ENCODE measurements at regions not wholly inside any gene's neighbourhood (a gene's known extent, or its start where the extent isn't known, plus 50 kb on each side); places are given as distances from the start of the nearest gene placed in this dataset.

DNA sequence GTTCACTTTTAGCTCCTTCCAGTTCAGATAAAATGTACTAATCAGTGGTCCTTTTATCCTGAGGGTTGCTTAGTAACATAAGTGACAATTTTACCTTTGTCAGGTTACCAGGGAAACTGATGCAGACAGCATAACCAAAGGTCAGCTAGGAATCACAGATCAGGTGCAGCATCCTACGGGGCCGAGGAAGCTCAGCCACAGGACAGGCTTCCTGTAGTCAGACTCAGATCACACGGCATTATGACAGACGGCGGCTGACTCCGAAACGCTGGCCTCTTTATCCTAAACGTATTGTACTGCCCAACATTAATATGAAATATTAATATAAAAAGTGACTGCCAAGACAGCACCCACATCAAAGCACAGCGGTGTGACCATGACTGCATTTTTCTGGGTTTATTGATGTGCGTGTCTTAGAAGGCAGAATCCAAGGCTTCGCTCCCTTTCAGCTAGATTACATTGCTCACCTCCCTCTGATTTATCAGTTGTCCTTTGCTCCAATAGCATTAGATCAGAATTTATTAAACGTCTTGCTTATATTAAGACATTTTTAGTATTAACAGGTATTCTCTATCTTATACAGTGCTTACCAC lies 444.5 kb downstream of the CMPK2 start:
- intact Hi-C loops (cut with micrococcal nuclease) = no loop called here

DNA sequence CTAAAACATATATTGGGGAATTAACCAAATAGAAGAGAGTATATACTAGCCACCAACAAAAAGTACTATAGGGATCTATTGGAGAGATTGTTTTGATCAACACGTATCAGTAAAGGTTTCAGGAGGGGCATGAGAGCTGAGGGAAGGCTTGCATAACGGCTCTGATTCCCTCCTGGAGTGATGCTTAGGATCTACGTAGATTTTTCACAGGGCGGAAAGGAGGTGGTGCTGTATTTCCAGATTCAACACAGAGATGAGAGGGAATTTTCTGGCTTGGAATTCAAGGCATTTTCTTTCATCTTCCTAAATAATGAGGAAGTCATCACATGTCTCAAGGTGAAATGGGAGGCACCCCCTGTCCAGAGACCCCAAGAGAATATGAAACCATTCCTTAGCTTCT lies 443.8 kb downstream of the CMPK2 start:
- no peak overlapping the region for H3K27ac Mint-ChIP-seq
- no peaks in the 10 kb centered on the region for H3K27me3 Mint-ChIP-seq (ENCODE audit: low read depth)

More for the DNA sequence above, 444.5 kb downstream of the CMPK2 start:
- no peak overlapping the region for H3K27ac Mint-ChIP-seq
- no peaks in the 10 kb centered on the region for H3K9me3 Mint-ChIP-seq
- no peaks in the 10 kb centered on the region for H3K4me1 Mint-ChIP-seq (ENCODE audit: low read depth)
- H3K36me3 Mint-ChIP-seq (ENCODE audit: low read depth) = no peaks in the 10 kb centered on the region
- DNase-seq (ENCODE audit: low spot score) = no peak
- H3K27me3 Mint-ChIP-seq (ENCODE audit: low read depth) = no peaks in the 10 kb centered on the region
- H3K4me3 Mint-ChIP-seq (ENCODE audit: low read depth) = no peak overlapping the region

DNA sequence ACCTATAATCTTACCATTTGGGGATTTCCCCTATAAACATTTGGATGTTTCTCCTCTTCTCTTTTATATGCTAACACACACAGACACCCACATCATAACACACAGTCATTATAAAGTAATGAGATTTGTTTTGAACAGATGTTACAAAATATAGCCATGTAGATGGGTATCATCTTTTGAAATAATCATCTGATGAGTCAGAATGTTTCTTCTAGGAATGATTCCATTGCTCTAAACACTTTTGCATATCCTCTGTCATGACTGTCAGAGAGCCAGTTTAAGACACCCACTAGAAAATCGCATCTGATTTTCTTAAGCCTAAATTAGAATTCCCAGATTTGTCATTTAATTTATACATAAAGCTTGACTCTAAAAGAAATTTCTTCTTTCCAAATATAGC lies 442.6 kb downstream of the CMPK2 start:
- no peaks in the 10 kb centered on the region for H3K9me3 Mint-ChIP-seq
- no peak overlapping the region for H3K4me3 Mint-ChIP-seq (ENCODE audit: low read depth)
- H3K4me1 Mint-ChIP-seq (ENCODE audit: low read depth) = no peaks in the 10 kb centered on the region
- no peak overlapping the region for H3K27ac Mint-ChIP-seq
- no peak for DNase-seq (ENCODE audit: low spot score)
- intact Hi-C loops (cut with micrococcal nuclease) = no loop called here
- H3K36me3 Mint-ChIP-seq (ENCODE audit: low read depth) = no peaks in the 10 kb centered on the region
- H3K27me3 Mint-ChIP-seq (ENCODE audit: low read depth) = no peaks in the 10 kb centered on the region

More for the DNA sequence above, 443.8 kb downstream of the CMPK2 start:
- no peak overlapping the region for H3K4me3 Mint-ChIP-seq (ENCODE audit: low read depth)
- no peaks in the 10 kb centered on the region for H3K9me3 Mint-ChIP-seq
- no peaks in the 10 kb centered on the region for H3K36me3 Mint-ChIP-seq (ENCODE audit: low read depth)
- intact Hi-C loops (cut with micrococcal nuclease) = no loop called here
- no peak for DNase-seq (ENCODE audit: low spot score)
- H3K4me1 Mint-ChIP-seq (ENCODE audit: low read depth) = no peaks in the 10 kb centered on the region

DNA sequence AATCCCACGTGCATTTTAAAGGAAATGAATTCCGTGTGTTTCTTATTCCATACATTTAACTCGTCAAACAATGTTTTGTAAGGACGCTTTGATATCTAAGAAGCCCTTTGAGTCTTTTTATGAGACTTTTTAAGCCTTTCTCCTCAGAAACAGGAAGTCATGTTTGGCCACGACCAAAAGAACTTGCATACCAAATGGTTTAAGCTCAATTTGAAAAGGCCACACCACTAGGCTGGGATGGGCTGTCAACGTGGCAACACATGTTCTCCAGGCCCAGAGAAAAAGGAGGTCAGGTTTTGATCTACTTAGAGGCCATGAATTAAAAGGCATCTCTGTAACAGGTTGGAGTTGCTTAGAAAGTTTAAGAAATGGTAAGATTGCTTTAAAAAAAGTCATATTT lies 441.8 kb downstream of the CMPK2 start:
- DNase-seq (ENCODE audit: low spot score) = no peak
- H3K4me3 Mint-ChIP-seq (ENCODE audit: low read depth) = no peak overlapping the region
- no peak overlapping the region for H3K27ac Mint-ChIP-seq
- intact Hi-C loops (cut with micrococcal nuclease) = no loop called here
- H3K27me3 Mint-ChIP-seq (ENCODE audit: low read depth) = no peaks in the 10 kb centered on the region
- no peaks in the 10 kb centered on the region for H3K9me3 Mint-ChIP-seq
- no peaks in the 10 kb centered on the region for H3K4me1 Mint-ChIP-seq (ENCODE audit: low read depth)
- H3K36me3 Mint-ChIP-seq (ENCODE audit: low read depth) = no peaks in the 10 kb centered on the region

DNA sequence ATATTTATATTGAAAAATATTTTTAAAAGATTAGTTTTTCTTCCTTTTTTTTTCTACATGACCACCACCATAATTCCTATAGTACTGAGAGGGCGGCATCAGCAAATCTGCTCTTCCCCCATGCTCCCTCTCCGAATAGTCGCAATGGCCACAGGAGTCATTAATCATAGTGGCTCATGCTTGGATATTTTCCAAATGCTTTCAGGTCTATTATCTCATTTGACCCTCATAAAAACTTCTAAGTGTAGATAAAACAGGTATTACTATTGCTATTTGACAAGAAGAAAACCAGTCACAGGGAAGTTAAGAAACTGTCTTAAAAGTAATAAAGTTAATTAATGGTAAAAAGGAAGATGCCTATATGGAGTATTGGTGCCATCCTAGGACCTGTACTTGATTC lies 440.7 kb downstream of the CMPK2 start:
- Mint-ChIP-seq H3K27me3 (ENCODE audit: low read depth) (no peaks in the 10 kb centered on the region), H3K27ac (no peak overlapping the region), H3K4me1 (ENCODE audit: low read depth) (no peaks in the 10 kb centered on the region), H3K9me3 (no peaks in the 10 kb centered on the region), H3K4me3 (ENCODE audit: low read depth) (no peak overlapping the region), H3K36me3 (ENCODE audit: low read depth) (no peaks in the 10 kb centered on the region)
- intact Hi-C loops (cut with micrococcal nuclease) = no loop called here
- no peak for DNase-seq (ENCODE audit: low spot score)

DNA sequence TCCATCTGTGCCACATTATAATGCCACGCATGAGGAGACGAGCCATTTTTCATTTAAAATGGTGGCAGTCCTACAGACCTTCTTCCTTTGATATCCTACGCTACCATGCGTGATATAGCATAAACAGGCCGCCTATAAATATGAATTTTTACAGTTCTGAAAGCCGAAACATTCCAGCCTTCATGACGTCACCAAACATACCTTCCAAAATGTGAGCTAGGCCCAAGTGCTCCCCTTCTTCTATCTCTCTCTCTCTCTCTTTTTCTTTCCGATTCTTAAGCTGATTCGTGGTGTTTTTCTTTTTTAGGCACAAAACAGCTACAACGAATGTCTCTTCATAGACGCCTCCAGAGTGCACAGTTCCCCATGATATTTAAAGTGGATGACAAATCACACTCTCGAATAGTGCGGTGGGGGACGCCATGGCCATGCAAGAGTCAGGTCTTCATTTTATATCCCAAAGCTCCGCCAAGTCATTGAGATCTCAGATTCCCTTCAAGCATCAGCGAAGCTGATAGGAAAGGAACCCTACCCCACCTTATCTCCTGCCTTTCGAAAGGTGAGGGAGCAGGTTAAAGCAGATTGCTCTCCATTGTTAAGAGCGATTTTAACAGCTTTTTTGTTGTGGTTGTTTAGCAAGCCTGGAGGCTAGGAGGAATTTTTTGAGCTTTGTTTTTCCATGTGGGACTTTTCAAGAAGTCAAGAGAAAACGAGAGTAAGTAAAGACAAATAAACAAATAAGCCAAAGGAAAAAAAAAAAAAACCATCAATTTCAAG lies 436.3 kb downstream of the CMPK2 start:
- Mint-ChIP-seq H3K27me3 (ENCODE audit: low read depth) (no peaks in the 10 kb centered on the region), H3K4me1 (ENCODE audit: low read depth) (no peaks in the 10 kb centered on the region), H3K9me3 (peaks cover 3% of the 10 kb centered on the region), H3K27ac (no peak overlapping the region), H3K4me3 (ENCODE audit: low read depth) (no peak overlapping the region), H3K36me3 (ENCODE audit: low read depth) (no peaks in the 10 kb centered on the region)
- no peak for DNase-seq (ENCODE audit: low spot score)
- intact Hi-C loops (cut with micrococcal nuclease) = no loop called here

DNA sequence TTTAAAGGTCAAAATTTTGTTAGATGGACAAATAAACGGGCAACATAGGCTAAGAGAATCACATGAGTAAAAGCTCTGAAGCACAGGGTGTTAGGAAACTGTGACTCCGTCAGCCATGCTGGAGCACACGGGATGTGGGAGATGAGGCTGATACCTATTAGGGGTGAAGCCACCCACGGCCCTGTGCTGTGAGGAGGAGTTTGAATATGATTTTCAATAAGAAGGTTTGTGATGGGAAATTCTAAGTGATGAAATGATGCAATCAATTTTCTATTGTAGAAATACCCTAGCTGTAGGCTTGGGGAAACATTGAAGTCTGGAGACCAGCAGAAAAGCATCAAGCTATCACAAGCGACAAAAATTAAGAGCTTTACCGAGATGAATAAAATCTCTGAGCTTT lies 431.3 kb downstream of the CMPK2 start:
- no peaks in the 10 kb centered on the region for H3K4me1 Mint-ChIP-seq (ENCODE audit: low read depth)
- no peaks in the 10 kb centered on the region for H3K27me3 Mint-ChIP-seq (ENCODE audit: low read depth)
- peaks cover 3% of the 10 kb centered on the region for H3K9me3 Mint-ChIP-seq
- no peaks in the 10 kb centered on the region for H3K36me3 Mint-ChIP-seq (ENCODE audit: low read depth)
- no peak overlapping the region for H3K4me3 Mint-ChIP-seq (ENCODE audit: low read depth)
- DNase-seq (ENCODE audit: low spot score) = no peak
- H3K27ac Mint-ChIP-seq = no peak overlapping the region
- intact Hi-C loops (cut with micrococcal nuclease) = no loop called here

DNA sequence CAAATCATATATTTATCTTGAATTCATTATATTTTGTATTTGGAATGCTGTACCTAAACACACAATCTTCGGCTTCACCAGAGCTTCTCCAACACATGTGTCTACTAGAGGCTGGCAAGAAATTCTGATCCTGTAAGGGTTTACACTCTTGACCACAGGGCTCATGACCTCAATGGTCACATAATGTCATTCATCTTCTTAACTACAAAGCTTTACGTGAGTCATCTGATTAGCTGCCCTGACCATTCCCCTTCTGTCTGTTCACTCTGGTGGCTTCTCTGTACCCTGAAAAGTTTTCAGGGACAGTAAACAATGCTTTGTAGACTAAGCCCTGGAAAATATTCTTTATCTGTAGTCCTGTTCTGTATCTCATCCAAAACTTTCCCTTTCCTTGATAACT lies 423.9 kb downstream of the CMPK2 start:
- Mint-ChIP-seq H3K9me3 (no peaks in the 10 kb centered on the region), H3K27me3 (ENCODE audit: low read depth) (no peaks in the 10 kb centered on the region), H3K27ac (no peak overlapping the region), H3K36me3 (ENCODE audit: low read depth) (no peaks in the 10 kb centered on the region), H3K4me1 (ENCODE audit: low read depth) (no peaks in the 10 kb centered on the region), H3K4me3 (ENCODE audit: low read depth) (no peak overlapping the region)
- intact Hi-C loops (cut with micrococcal nuclease) = no loop called here
- no peak for DNase-seq (ENCODE audit: low spot score)

DNA sequence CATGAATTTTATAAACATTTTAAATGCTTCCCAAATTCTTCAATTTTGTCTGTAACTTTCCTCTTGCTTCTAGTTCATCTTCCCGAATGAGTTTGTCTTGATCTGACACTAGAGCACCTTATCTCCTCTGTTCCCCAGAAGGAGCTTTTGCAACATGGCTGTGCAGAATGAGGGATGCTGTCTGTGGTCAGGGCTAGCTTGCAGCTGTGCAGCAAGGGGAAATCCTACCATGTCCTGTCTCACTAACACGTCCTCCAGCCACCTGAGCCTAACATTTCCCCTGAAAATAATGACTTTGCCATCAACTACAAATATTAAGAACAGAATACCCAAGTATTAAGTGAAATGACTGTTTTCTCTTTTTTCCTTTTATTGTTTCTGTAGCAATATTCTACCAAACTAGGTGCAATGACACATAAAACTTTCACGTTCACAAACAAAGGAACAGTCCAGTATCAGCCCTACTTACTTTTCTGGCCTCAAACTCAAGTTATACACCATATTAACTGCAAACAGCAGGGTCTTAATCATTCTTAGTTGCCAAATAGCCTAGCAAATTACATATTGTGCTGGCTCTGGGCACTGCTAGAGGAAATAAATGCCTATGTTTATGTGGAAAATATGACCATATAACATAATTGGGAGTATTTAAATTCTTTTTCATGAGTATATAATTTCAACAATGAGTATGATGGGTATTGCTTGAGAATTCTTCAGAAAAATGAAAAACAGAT lies 423.3 kb downstream of the CMPK2 start:
- intact Hi-C loops (cut with micrococcal nuclease) = no loop called here
- Mint-ChIP-seq H3K27ac (no peak overlapping the region), H3K4me3 (ENCODE audit: low read depth) (no peak overlapping the region), H3K36me3 (ENCODE audit: low read depth) (no peaks in the 10 kb centered on the region), H3K9me3 (no peaks in the 10 kb centered on the region), H3K27me3 (ENCODE audit: low read depth) (no peaks in the 10 kb centered on the region), H3K4me1 (ENCODE audit: low read depth) (no peaks in the 10 kb centered on the region)
- DNase-seq (ENCODE audit: low spot score) = no peak

DNA sequence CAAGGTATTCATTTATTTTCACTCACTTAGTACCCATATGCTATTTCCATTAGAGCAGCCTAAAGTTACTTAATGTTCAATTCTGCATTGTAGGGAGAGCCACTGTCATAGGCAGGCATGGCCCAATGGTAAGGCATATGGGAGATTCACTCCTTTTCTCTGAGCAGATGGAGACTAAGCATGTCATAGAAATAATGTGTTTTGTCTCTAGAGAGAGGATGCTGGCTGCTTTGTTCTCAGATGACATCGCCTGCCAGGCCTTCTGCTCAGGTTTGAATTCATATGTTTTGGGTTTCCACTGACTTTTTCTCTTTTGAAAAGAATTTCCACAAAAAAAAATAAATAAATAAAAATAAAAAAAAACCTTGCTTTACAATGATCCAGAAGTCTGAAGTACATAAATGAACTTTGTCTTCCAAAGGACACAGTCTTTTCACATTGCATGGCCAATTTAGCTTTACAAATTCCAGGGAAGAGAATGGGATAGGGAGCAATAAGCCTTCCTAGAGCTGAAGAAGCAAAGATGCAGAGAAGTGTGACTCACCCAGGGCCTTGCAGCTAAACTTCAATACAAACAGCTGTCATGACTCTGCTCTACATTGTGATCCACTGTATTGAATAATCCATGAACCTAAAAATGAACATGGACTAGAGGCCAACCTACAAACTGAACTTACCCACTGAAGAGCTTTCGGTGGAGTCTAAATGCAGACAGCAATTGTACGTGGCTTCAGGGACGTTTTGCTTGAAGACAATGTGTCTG lies 422.5 kb downstream of the CMPK2 start:
- H3K36me3 Mint-ChIP-seq (ENCODE audit: low read depth) = no peaks in the 10 kb centered on the region
- no peak for DNase-seq (ENCODE audit: low spot score)
- no peak overlapping the region for H3K4me3 Mint-ChIP-seq (ENCODE audit: low read depth)
- H3K4me1 Mint-ChIP-seq (ENCODE audit: low read depth) = no peaks in the 10 kb centered on the region
- intact Hi-C loops (cut with micrococcal nuclease) = no loop called here
- no peaks in the 10 kb centered on the region for H3K27me3 Mint-ChIP-seq (ENCODE audit: low read depth)
- H3K27ac Mint-ChIP-seq = no peak overlapping the region
- H3K9me3 Mint-ChIP-seq = no peaks in the 10 kb centered on the region

DNA sequence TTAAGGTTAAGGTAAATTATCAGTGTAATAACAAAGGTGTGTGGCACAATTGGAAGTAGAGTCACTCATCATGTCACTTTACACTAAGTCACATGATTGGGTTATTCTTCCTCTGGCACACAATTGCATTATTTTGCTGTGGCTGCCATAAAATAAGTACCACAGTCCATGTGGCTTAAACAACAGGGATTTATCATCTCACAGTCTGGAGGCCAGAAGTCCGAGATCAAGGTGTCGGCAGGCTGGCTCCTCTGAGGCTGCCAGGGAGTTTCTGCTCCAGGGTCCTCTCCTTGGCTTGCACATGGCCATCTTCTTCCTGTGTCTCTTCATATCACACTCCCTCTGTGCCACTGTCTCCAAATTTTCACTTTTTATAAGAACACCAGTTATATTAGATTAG lies 421.2 kb downstream of the CMPK2 start:
- Mint-ChIP-seq H3K27ac (no peak overlapping the region), H3K4me1 (ENCODE audit: low read depth) (no peaks in the 10 kb centered on the region), H3K4me3 (ENCODE audit: low read depth) (no peak overlapping the region), H3K27me3 (ENCODE audit: low read depth) (no peaks in the 10 kb centered on the region), H3K9me3 (no peaks in the 10 kb centered on the region), H3K36me3 (ENCODE audit: low read depth) (no peaks in the 10 kb centered on the region)
- no peak for DNase-seq (ENCODE audit: low spot score)
- intact Hi-C loops (cut with micrococcal nuclease) = no loop called here

DNA sequence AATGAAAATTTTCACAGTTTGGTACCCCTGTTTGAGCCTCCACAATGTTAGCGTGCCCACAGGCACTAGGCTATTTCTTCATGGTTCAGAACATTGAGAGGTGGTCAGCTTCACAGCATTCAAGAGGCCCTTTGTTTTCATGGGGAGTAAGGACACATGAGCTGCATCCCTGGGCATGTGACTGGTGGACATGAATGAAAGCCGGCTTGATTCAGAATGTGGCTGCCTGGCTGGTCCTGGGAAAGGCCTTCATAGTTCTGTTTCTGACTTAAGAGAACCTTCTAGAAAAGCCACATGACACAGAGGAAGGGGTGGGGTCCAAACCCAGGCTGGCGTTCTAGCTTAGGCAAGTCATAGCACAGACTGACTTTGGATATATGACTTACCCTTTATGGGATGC lies 420.6 kb downstream of the CMPK2 start:
- Mint-ChIP-seq H3K27me3 (ENCODE audit: low read depth) (no peaks in the 10 kb centered on the region), H3K36me3 (ENCODE audit: low read depth) (no peaks in the 10 kb centered on the region), H3K27ac (no peak overlapping the region), H3K4me1 (ENCODE audit: low read depth) (no peaks in the 10 kb centered on the region), H3K4me3 (ENCODE audit: low read depth) (no peak overlapping the region), H3K9me3 (no peaks in the 10 kb centered on the region)
- no peak for DNase-seq (ENCODE audit: low spot score)
- intact Hi-C loops (cut with micrococcal nuclease) = no loop called here
